ENCODE measurements at regions not wholly inside any gene's neighbourhood (a gene's known extent, or its start where the extent isn't known, plus 50 kb on each side); places are given as distances from the start of the nearest gene placed in this dataset.
A peak's percentile ranks its signal among the peaks of the same experiment; 100 is the strongest.

GRCh38 chr6:18667612-18668011 lies 280.5 kb downstream of the RNF144B start:
- no peaks in the 10 kb centered on the region for H3K9me3 ChIP-seq (replicated peaks; ENCODE audit: control insufficient read depth, low read depth, low read length)
- H3K27ac ChIP-seq (ENCODE audit: low read length) = no peak overlapping the region
- no peak for DNase-seq
- H3K36me3 ChIP-seq (ENCODE audit: control insufficient read depth, insufficient read depth, low read length) = no peaks in the 10 kb centered on the region
- WGBS (ENCODE audit: insufficient coverage) = no CpG with 5 or more reads among the region's 2 CpGs
- H3K27me3 ChIP-seq (ENCODE audit: control insufficient read depth, insufficient read depth, low read length) = no peaks in the 10 kb centered on the region
- H3K4me3 ChIP-seq (ENCODE audit: low read length) = no peak overlapping the region
- no peaks in the 10 kb centered on the region for H3K4me1 ChIP-seq (ENCODE audit: control insufficient read depth, insufficient read depth, low read length)

- Histone ChIP-seq H3K9me3 (replicated peaks; ENCODE audit: control insufficient read depth, low read depth, low read length) (no peaks in the 10 kb centered on the region), H3K27me3 (ENCODE audit: control insufficient read depth, insufficient read depth, low read length) (no peaks in the 10 kb centered on the region), H3K4me1 (ENCODE audit: control insufficient read depth, insufficient read depth, low read length) (no peaks in the 10 kb centered on the region), H3K4me3 (ENCODE audit: low read length) (no peak overlapping the region), H3K36me3 (ENCODE audit: control insufficient read depth, insufficient read depth, low read length) (no peaks in the 10 kb centered on the region), H3K27ac (ENCODE audit: low read length) (no peak overlapping the region)
- 50% methylated on average over 1 of the region's 3 CpGs for WGBS (ENCODE audit: insufficient coverage)
- DNase-seq = no peak
Observed at GRCh38 chr6:18668994-18669393, 281.8 kb downstream of the RNF144B start.

DNA sequence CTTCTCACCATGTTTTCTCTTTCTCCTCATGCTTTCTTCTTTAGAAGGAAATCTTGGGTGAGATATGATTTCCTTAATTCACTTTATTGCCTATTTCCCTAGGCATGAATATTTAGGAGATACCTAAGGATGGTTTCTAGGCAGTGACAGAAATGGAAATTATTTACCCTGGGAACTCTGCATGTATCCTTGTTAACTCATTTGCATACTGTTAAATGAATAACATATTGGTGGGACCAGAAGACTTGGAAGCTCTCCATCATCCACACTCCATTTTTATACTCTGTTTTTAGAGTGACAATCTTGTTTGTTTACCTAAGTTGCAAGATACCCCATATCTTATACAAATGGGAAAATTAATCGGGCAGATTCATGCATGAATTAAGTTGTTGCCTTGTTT lies 285.7 kb downstream of the RNF144B start:
- WGBS (ENCODE audit: insufficient coverage) = no CpG with 5 or more reads among the region's 1 CpG
- Histone ChIP-seq H3K27ac (ENCODE audit: low read length) (no peak overlapping the region), H3K4me1 (ENCODE audit: control insufficient read depth, insufficient read depth, low read length) (no peaks in the 10 kb centered on the region), H3K27me3 (ENCODE audit: control insufficient read depth, insufficient read depth, low read length) (no peaks in the 10 kb centered on the region), H3K9me3 (replicated peaks; ENCODE audit: control insufficient read depth, low read depth, low read length) (no peaks in the 10 kb centered on the region), H3K4me3 (ENCODE audit: low read length) (no peak overlapping the region), H3K36me3 (ENCODE audit: control insufficient read depth, insufficient read depth, low read length) (no peaks in the 10 kb centered on the region)
- DNase-seq = no peak

DNA sequence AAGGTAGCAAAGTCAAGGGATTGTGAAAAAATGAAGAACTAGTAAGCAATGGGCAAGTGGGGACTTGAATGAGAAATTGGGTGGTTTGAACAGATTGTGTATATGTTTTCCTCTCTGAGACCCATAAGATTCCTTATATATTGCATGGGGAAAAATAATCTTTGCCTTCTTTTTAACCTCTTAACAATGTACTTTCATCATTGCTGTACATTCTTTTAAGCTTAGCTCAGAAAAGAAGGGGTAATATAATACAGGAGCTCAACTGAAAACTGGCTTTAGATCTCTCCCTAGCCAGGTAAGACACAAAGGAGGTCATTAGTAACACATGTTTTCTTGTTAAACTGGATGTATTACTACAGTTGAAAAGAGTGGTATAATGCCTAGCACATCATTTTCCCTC lies 287.2 kb downstream of the RNF144B start:
- DNase-seq = no peak
- Histone ChIP-seq H3K4me3 (ENCODE audit: low read length) (no peak overlapping the region), H3K36me3 (ENCODE audit: control insufficient read depth, insufficient read depth, low read length) (no peaks in the 10 kb centered on the region), H3K27ac (ENCODE audit: low read length) (no peak overlapping the region), H3K4me1 (ENCODE audit: control insufficient read depth, insufficient read depth, low read length) (no peaks in the 10 kb centered on the region), H3K27me3 (ENCODE audit: control insufficient read depth, insufficient read depth, low read length) (no peaks in the 10 kb centered on the region), H3K9me3 (replicated peaks; ENCODE audit: control insufficient read depth, low read depth, low read length) (no peaks in the 10 kb centered on the region)

DNA sequence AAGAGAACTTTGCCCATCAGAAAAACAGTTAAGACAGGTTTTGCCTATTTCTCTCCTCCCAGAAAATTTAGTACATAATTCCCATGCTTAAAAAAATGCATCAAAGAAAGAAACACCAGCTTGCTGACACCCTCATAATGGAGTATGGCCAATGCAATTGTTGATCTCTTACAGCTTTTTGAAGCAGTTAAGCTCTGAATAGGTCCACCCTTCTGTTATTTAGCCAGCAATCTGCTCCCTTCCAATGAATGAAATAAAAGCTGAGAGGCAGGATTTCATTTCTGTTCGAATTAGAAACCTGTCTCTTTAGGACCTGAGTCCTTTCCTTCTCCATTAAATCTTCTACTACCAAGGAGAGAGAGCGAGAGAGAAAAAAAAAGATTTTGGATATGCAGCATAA lies 288.7 kb downstream of the RNF144B start:
- no peaks in the 10 kb centered on the region for H3K27me3 ChIP-seq (ENCODE audit: control insufficient read depth, insufficient read depth, low read length)
- H3K9me3 ChIP-seq (replicated peaks; ENCODE audit: control insufficient read depth, low read depth, low read length) = no peaks in the 10 kb centered on the region
- WGBS (ENCODE audit: insufficient coverage) = no CpG with 5 or more reads among the region's 2 CpGs
- H3K27ac ChIP-seq (ENCODE audit: low read length) = no peak overlapping the region
- no peak overlapping the region for H3K4me3 ChIP-seq (ENCODE audit: low read length)
- no peak for DNase-seq
- no peaks in the 10 kb centered on the region for H3K4me1 ChIP-seq (ENCODE audit: control insufficient read depth, insufficient read depth, low read length)
- H3K36me3 ChIP-seq (ENCODE audit: control insufficient read depth, insufficient read depth, low read length) = no peaks in the 10 kb centered on the region

DNA sequence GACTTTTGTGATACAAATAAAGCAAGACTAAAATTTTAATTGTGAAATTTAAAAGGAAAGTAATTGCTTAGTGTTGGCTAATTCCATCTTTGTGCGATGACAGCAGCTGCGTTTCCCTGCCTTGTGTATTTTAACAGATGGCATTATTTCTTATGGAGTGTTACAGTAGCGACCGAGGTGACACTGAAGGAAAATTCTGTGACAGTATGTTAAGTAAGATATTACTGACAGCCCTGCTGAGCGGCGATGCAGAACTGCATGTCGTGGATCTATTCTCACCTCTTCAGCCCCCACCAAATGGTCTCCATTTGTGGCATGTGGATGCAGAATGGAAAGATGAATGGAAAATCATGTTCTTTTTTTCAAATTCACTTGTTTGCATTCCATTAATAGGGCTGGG lies 289.4 kb downstream of the RNF144B start:
- no peak for DNase-seq
- no peaks in the 10 kb centered on the region for H3K9me3 ChIP-seq (replicated peaks; ENCODE audit: control insufficient read depth, low read depth, low read length)
- H3K4me3 ChIP-seq (ENCODE audit: low read length) = no peak overlapping the region
- 73% methylated on average over 4 of the region's 7 CpGs for WGBS (ENCODE audit: insufficient coverage)
- no peak overlapping the region for H3K27ac ChIP-seq (ENCODE audit: low read length)
- no peaks in the 10 kb centered on the region for H3K4me1 ChIP-seq (ENCODE audit: control insufficient read depth, insufficient read depth, low read length)
- H3K36me3 ChIP-seq (ENCODE audit: control insufficient read depth, insufficient read depth, low read length) = no peaks in the 10 kb centered on the region
- no peaks in the 10 kb centered on the region for H3K27me3 ChIP-seq (ENCODE audit: control insufficient read depth, insufficient read depth, low read length)

GRCh38 chr6:18680842-18681241 lies 293.7 kb downstream of the RNF144B start:
- Histone ChIP-seq H3K36me3 (ENCODE audit: control insufficient read depth, insufficient read depth, low read length) (no peaks in the 10 kb centered on the region), H3K9me3 (replicated peaks; ENCODE audit: control insufficient read depth, low read depth, low read length) (no peaks in the 10 kb centered on the region), H3K4me3 (ENCODE audit: low read length) (no peak overlapping the region), H3K27ac (ENCODE audit: low read length) (no peak overlapping the region), H3K4me1 (ENCODE audit: control insufficient read depth, insufficient read depth, low read length) (no peaks in the 10 kb centered on the region), H3K27me3 (ENCODE audit: control insufficient read depth, insufficient read depth, low read length) (no peaks in the 10 kb centered on the region)
- DNase-seq = no peak

DNA sequence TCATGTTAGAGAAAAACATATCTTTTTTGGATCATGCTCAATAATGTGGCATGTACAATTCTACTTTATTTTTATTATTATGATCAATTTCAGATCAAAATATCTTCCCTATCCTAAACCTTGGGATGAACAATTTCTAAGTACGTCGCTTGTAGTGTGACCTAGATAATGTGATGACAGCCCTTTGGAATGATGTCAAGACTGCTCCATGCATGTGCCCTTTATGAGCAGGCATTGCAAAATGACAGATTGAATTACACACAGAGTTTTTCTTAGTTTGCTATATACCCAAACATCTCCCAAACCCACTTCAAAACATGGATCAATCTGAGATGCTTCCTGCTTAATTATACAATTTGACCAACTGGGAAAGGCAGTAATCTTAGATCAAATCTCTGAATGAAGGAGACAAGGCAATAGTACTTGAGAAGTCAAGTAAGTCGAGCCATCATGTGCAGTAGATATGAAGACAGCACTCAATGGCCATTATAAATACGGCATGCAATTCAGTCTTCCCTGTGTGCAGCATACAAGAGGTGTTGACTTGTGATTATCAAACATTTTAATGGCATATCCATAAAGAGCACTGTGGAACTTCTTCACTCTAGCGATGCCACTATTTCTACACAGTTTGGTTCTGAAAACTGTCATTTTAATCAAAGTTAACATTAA lies 294.8 kb downstream of the RNF144B start:
- H3K27me3 ChIP-seq (ENCODE audit: control insufficient read depth, insufficient read depth, low read length) = no peaks in the 10 kb centered on the region
- no peak overlapping the region for H3K27ac ChIP-seq (ENCODE audit: low read length)
- no peaks in the 10 kb centered on the region for H3K9me3 ChIP-seq (replicated peaks; ENCODE audit: control insufficient read depth, low read depth, low read length)
- WGBS (ENCODE audit: insufficient coverage) = no CpG with 5 or more reads among the region's 5 CpGs
- no peaks in the 10 kb centered on the region for H3K36me3 ChIP-seq (ENCODE audit: control insufficient read depth, insufficient read depth, low read length)
- no peaks in the 10 kb centered on the region for H3K4me1 ChIP-seq (ENCODE audit: control insufficient read depth, insufficient read depth, low read length)
- peak; percentile 7 for DNase-seq
- no peak overlapping the region for H3K4me3 ChIP-seq (ENCODE audit: low read length)

DNA sequence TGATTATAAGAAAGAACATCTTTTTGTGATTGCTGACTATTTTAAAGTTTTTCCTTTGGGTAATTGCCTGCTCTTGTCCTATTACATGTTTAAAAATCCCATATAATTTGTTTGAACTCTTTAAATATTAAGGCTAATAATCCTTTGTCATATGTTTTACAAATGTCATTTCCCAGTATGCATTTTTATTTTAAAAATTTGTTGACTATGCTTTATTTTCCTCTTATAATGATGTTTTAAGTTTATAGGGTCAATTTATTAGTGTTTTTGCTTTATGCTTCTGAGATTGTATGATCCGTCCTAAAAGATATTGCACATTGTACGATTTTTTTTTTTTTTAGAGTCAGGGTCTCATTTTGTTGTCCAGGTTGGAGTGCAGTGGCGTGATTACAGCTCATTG lies 297.2 kb downstream of the RNF144B start:
- no peaks in the 10 kb centered on the region for H3K4me1 ChIP-seq (ENCODE audit: control insufficient read depth, insufficient read depth, low read length)
- H3K9me3 ChIP-seq (replicated peaks; ENCODE audit: control insufficient read depth, low read depth, low read length) = no peaks in the 10 kb centered on the region
- H3K27ac ChIP-seq (ENCODE audit: low read length) = no peak overlapping the region
- H3K27me3 ChIP-seq (ENCODE audit: control insufficient read depth, insufficient read depth, low read length) = no peaks in the 10 kb centered on the region
- H3K36me3 ChIP-seq (ENCODE audit: control insufficient read depth, insufficient read depth, low read length) = no peaks in the 10 kb centered on the region
- DNase-seq = no peak
- WGBS (ENCODE audit: insufficient coverage) = no CpG with 5 or more reads among the region's 3 CpGs
- no peak overlapping the region for H3K4me3 ChIP-seq (ENCODE audit: low read length)

GRCh38 chr6:18692929-18693685 lies 306.0 kb downstream of the RNF144B start:
- no peaks in the 10 kb centered on the region for H3K36me3 ChIP-seq (ENCODE audit: control insufficient read depth, insufficient read depth, low read length)
- H3K4me3 ChIP-seq (ENCODE audit: low read length) = no peak overlapping the region
- H3K4me1 ChIP-seq (ENCODE audit: control insufficient read depth, insufficient read depth, low read length) = peaks cover 2% of the 10 kb centered on the region
- H3K27ac ChIP-seq (ENCODE audit: low read length) = no peak overlapping the region
- WGBS (ENCODE audit: insufficient coverage) = 75% methylated on average over 3 of the region's 7 CpGs
- H3K27me3 ChIP-seq (ENCODE audit: control insufficient read depth, insufficient read depth, low read length) = no peaks in the 10 kb centered on the region
- H3K9me3 ChIP-seq (replicated peaks; ENCODE audit: control insufficient read depth, low read depth, low read length) = no peaks in the 10 kb centered on the region
- no peak for DNase-seq
